ACHN (cell line): ENCODE measurements at regions not wholly inside any gene's neighbourhood (a gene's known extent, or its start where the extent isn't known, plus 50 kb on each side); places are given as distances from the start of the nearest gene placed in this dataset.

Experiments used
- DNase-seq: peaks from one replicate; pipeline ENCODE4 v3.0.0-alpha.2; 2015
- in situ Hi-C: cut with HindIII; loops from 2 replicates; pipeline ENCODE4 v1.10.0; 2017; ENCODE audit warnings: low sequenced_read_pairs, low pct_ligation_motif_present, low pct_unique_long_range_greater_than_20kb

GRCh38 chr1:165045902-165046301, 310.6 kb downstream of the LMX1A start:
- in situ Hi-C loops, result no loop called here
- no peak for DNase-seq

- in situ Hi-C loops, result no loop called here
- DNase-seq, result no peak
Observed at GRCh38 chr1:165040641-165041040, 315.9 kb downstream of the LMX1A start.

GRCh38 chr1:165039996-165040395, 316.5 kb downstream of the LMX1A start:
- in situ Hi-C loops, result no loop called here
- DNase-seq, result no peak

GRCh38 chr1:165036403-165036802, 320.1 kb downstream of the LMX1A start:
- in situ Hi-C loops, result no loop called here
- DNase-seq, result no peak

- in situ Hi-C loops, result no loop called here
- DNase-seq, result no peak
Observed at GRCh38 chr1:165034136-165034809, 322.2 kb downstream of the LMX1A start.

- DNase-seq, result no peak
- in situ Hi-C loops, result no loop called here
Observed at GRCh38 chr1:165031001-165031400, 325.5 kb downstream of the LMX1A start.

GRCh38 chr1:165025805-165026204, 330.7 kb downstream of the LMX1A start:
- in situ Hi-C loops, result no loop called here
- no peak for DNase-seq

- in situ Hi-C loops, result no loop called here
- no peak for DNase-seq
Observed at GRCh38 chr1:165014753-165015152, 341.8 kb downstream of the LMX1A start.

GRCh38 chr1:165011991-165012531, 344.5 kb downstream of the LMX1A start:
- in situ Hi-C loops, result no loop called here
- no peak for DNase-seq

GRCh38 chr1:165011186-165011585, 345.3 kb downstream of the LMX1A start:
- no peak for DNase-seq
- in situ Hi-C loops, result no loop called here

GRCh38 chr1:165010418-165011070, 346.0 kb downstream of the LMX1A start:
- in situ Hi-C loops, result no loop called here

GRCh38 chr1:165006831-165007230, 349.7 kb downstream of the LMX1A start:
- DNase-seq, result no peak
- in situ Hi-C loops, result no loop called here

More at GRCh38 chr1:165010418-165011070, 346.0 kb downstream of the LMX1A start:
- no peak for DNase-seq

GRCh38 chr1:164999146-164999545, 357.4 kb downstream of the LMX1A start:
- DNase-seq, result no peak
- in situ Hi-C loops, result no loop called here

- in situ Hi-C loops, result no loop called here
- no peak for DNase-seq
Observed at GRCh38 chr1:164991763-164992314, 364.7 kb downstream of the LMX1A start.

- no peak for DNase-seq
- in situ Hi-C loops, result no loop called here
Observed at GRCh38 chr1:164983023-164983650, 373.4 kb downstream of the LMX1A start.

GRCh38 chr1:164982545-164982944, 374.0 kb downstream of the LMX1A start:
- in situ Hi-C loops, result no loop called here
- DNase-seq, result no peak

- in situ Hi-C loops, result no loop called here
- DNase-seq, result no peak
Observed at GRCh38 chr1:164977561-164977960, 379.0 kb downstream of the LMX1A start.

- in situ Hi-C loops, result no loop called here
- no peak for DNase-seq
Observed at GRCh38 chr1:164971921-164972415, 384.5 kb downstream of the LMX1A start.

- in situ Hi-C loops, result no loop called here
- no peak for DNase-seq
Observed at GRCh38 chr1:164971391-164971790, 385.1 kb downstream of the LMX1A start.
